ENCODE measurements at regions not wholly inside any gene's neighbourhood (a gene's known extent, or its start where the extent isn't known, plus 50 kb on each side); places are given as distances from the start of the nearest gene placed in this dataset.

DNA sequence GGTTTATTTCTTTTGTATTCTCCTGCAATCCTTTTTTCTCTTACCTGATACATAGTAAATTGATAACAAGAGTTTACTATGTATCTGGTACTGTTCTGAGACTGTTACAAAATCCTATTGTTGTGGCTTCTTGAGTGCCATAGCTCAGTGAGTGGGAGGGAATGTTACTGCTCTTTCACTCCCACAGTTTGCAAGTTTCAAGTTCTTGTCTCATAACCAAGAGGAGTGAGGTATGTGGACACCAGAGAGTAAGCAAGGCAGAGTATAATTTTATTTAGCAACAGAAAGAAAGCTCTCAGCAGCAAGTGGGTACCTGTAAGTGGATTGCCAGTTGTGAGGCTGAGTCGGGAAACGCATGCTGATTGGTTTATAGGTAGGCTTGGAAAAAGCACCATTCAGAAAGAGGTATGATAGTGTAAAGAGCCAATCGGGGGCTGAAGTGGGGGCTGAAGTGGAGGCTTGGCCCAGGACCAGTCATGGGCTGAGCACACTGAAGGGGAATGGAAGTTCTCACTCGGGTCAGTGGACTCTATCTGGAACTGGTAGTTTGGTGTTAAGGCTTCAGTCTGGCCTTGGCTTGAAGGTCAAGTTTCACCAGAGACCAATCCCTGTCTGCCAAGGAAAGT, 850.8 kb downstream of the TMTC2 start:
- H3K4me3 ChIP-seq (ENCODE audit: low read depth, low read length): no peak overlapping the region
- TF ChIP-seq, protein P1, sequence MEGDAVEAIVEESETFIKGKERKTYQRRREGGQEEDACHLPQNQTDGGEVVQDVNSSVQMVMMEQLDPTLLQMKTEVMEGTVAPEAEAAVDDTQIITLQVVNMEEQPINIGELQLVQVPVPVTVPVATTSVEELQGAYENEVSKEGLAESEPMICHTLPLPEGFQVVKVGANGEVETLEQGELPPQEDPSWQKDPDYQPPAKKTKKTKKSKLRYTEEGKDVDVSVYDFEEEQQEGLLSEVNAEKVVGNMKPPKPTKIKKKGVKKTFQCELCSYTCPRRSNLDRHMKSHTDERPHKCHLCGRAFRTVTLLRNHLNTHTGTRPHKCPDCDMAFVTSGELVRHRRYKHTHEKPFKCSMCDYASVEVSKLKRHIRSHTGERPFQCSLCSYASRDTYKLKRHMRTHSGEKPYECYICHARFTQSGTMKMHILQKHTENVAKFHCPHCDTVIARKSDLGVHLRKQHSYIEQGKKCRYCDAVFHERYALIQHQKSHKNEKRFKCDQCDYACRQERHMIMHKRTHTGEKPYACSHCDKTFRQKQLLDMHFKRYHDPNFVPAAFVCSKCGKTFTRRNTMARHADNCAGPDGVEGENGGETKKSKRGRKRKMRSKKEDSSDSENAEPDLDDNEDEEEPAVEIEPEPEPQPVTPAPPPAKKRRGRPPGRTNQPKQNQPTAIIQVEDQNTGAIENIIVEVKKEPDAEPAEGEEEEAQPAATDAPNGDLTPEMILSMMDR (IDR thresholded peaks at IDR 0.05; ENCODE audit: borderline replicate concordance, insufficient read depth, low read depth, low read length): no peak

DNA sequence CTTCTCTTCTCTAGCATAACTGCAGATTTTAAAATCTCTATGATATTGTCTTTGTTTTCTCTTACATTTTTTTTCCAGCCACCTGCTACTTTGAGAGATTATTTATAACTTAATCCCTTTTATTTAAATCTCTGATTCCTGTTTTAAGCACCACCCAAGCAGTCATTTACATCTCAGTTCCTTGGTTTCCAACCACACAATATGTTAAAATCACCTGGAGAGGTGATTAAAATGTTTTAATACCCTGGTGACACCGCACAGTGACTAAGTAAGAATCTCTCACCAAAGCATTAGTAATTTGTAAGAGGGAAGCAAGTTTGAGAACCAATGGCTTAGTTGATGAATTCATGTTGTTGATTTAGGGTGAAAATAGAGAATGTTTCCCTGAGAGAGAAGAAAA, 849.8 kb downstream of the TMTC2 start:
- no peak overlapping the region for H3K4me3 ChIP-seq (ENCODE audit: low read depth, low read length)
- TF ChIP-seq, protein P1 (IDR thresholded peaks at IDR 0.05; ENCODE audit: borderline replicate concordance, insufficient read depth, low read depth, low read length): no peak

DNA sequence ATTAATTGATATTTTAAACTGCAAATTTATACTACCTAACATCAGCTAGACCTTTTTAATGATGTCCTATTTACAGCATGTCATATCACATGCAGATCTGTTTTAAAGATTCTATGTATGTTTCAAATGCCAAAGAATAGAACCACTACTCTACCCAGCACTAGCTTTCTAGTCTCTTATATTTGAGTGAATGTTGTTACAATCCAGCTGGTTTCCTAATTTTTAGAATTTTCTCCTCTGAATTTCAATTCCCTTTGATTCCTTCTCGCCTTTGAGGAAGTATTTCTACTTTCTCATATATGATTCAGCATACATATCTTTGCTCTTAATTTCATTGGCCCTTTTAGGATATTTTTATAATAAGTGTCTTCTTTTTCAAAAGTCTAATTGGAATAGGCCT, 841.9 kb downstream of the TMTC2 start:
- H3K4me3 ChIP-seq (ENCODE audit: low read depth, low read length): no peak overlapping the region
- TF ChIP-seq, protein P1 (IDR thresholded peaks at IDR 0.05; ENCODE audit: borderline replicate concordance, insufficient read depth, low read depth, low read length): no peak

DNA sequence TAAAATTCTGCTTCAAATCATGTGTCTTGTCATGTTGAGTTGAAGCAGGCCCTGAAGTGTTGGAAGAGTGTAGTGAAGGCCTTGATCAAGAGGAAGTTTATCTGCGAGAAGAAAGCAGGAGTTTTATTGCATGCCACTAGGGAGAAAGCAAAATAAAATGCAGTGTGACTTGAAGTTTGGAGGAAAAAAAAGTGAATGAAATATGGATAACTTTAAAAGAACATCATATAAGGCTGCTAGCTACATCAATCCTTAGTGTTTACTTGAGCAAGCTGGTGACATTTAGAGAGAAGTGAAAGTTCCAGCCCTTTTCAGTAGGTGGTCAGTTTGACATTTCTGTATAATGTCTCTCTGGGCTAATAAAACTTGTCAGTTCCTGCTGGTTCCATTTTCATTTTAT, 841.1 kb downstream of the TMTC2 start:
- TF ChIP-seq, protein P1 (IDR thresholded peaks at IDR 0.05; ENCODE audit: borderline replicate concordance, insufficient read depth, low read depth, low read length): no peak

DNA sequence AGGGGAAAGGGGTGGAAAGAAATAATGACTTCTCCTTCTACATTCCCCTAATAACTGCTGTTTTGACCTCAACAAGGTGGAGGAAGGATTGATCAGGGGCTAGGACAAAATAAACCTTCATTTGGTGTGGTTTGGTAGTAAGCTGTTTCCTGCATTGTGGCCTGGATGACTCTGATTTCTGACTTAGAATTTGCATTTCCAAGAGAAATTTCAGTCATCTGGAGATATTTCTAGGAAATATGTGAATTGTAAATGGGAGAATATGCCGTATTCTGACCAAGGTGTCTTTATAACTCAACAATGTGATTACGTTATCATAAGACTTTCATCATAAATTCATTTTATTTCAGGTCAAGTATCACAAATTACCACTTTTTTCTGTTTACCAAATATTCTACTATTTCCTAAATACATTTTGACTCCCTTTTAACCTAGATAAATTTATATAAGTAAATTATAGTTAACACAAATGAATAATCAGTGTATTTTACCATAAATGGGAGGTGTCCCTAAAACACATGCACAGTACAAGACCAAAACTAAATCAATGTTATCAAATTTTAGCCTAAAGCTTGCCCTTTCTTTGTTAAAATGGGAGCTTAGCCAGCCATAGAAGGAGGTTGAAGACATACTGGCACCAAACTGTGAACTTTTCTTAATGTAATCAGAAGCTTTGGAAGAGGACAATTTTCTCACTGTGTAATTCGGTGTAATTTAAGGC, 828.8 kb downstream of the TMTC2 start:
- TF ChIP-seq, protein P1 (IDR thresholded peaks at IDR 0.05; ENCODE audit: borderline replicate concordance, insufficient read depth, low read depth, low read length): no peak

More for the DNA sequence above, 841.1 kb downstream of the TMTC2 start:
- no peak overlapping the region for H3K4me3 ChIP-seq (ENCODE audit: low read depth, low read length)

DNA sequence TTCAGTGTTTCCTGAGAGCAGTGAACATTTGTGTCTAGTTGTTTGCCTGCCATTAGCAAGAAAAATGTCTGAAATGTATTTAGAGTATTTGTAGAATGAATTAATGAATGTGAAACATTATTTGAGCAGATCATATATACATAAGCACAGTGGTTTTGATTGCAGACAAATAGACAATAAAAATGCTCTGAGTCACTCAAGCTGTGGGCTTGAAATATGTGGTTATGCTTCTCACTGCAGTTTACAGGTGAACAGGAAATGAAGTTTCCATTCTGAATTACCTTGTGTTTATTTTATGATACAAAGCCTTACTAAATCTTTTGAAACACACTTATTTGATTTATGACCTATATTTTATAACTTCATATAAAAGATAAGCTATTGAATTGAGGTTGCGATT, 827.7 kb downstream of the TMTC2 start:
- no peak overlapping the region for H3K4me3 ChIP-seq (ENCODE audit: low read depth, low read length)
- TF ChIP-seq, protein P1 (IDR thresholded peaks at IDR 0.05; ENCODE audit: borderline replicate concordance, insufficient read depth, low read depth, low read length): no peak

More for the DNA sequence above, 828.8 kb downstream of the TMTC2 start:
- no peak overlapping the region for H3K4me3 ChIP-seq (ENCODE audit: low read depth, low read length)

DNA sequence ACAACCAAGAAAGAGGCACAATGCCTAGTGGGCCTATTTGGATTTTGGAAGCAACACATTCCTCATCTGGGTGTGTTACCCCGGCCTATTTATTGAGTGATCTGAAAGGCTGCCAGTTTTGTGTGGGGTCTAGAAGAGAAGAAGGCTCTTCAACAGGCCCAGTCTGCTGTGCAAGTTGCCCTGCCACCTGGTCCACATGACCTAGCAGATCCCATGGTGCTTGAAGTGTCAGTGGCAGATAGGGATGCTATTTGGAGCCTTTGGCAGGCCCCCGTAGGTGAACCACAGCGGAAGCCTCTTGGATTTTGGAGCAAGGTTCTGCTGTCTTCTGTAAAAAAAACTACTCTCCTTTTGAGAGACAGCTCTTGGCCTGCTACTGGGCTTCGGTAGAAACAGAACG, 820.1 kb downstream of the TMTC2 start:
- TF ChIP-seq, protein P1 (IDR thresholded peaks at IDR 0.05; ENCODE audit: borderline replicate concordance, insufficient read depth, low read depth, low read length): no peak
- H3K4me3 ChIP-seq (ENCODE audit: low read depth, low read length): no peak overlapping the region
